ENCODE measurements at regions not wholly inside any gene's neighbourhood (a gene's known extent, or its start where the extent isn't known, plus 50 kb on each side); places are given as distances from the start of the nearest gene placed in this dataset.

GRCh38 chr1:94637121-94637520 is 95.6 kb upstream of the F3 start:
- TF ChIP-seq CTCF (IDR thresholded peaks at IDR 0.05; ENCODE audit: insufficient read depth, low read length) (no peak), REST (IDR thresholded peaks at IDR 0.05; ENCODE audit: insufficient replicate concordance, low read depth) (no peak), POLR2AphosphoS5 (IDR thresholded peaks at IDR 0.05; ENCODE audit: low read depth) (no peak), GABPA (IDR thresholded peaks at IDR 0.05; ENCODE audit: low read depth) (no peak)
